Smooth muscle cell (in vitro differentiated cells): ENCODE measurements at regions not wholly inside any gene's neighbourhood (a gene's known extent, or its start where the extent isn't known, plus 50 kb on each side); places are given as distances from the start of the nearest gene placed in this dataset.

Source experiments
- DNase-seq: peaks from one replicate; lab custom pipeline; 2025; ENCODE audit not compliant: unreplicated experiment; lab: John Stamatoyannopoulos, UW
- H2AFZ ChIP-seq: fragments of 200-600 bp; sonication (generic); 2 replicates; pipeline ENCODE4 v1.6.0; 2016; ENCODE audit warnings: antibody characterized with exemption, low read depth, mild to moderate bottlenecking
- H3F3A ChIP-seq: fragments of 200-600 bp; sonication (generic); 2 replicates; pipeline ENCODE4 v1.6.0; 2017; ENCODE audit warnings: antibody characterized with exemption, low read depth
- H3K27ac ChIP-seq: fragments of 200-600 bp; sonication (generic); 2 replicates; pipeline ENCODE4 v1.5.1; 2016; ENCODE audit warnings: low read depth, mild to moderate bottlenecking
- H3K27me3 ChIP-seq: fragments of 200-600 bp; sonication (generic); 2 replicates; pipeline ENCODE4 v1.6.1; 2016; ENCODE audit warnings: low read depth, mild to moderate bottlenecking
- H3K36me3 ChIP-seq: fragments of 200-600 bp; sonication (generic); 2 replicates; pipeline ENCODE4 v1.5.1; 2016; ENCODE audit warnings: low read depth
- H3K4me1 ChIP-seq: fragments of 200-600 bp; sonication (generic); 2 replicates; pipeline ENCODE4 v1.5.1; 2016; ENCODE audit warnings: low read depth
- H3K4me2 ChIP-seq: fragments of 200-600 bp; sonication (generic); 2 replicates; pipeline ENCODE4 v1.6.0; 2016; ENCODE audit warnings: mild to moderate bottlenecking
- H3K4me3 ChIP-seq: fragments of 200-600 bp; sonication (generic); 2 replicates; pipeline ENCODE4 v1.5.1; 2016; ENCODE audit warnings: mild to moderate bottlenecking
- H3K79me2 ChIP-seq: fragments of 200-600 bp; sonication (generic); 2 replicates; pipeline ENCODE4 v1.6.0; 2016; ENCODE audit warnings: low read depth, mild to moderate bottlenecking
- H3K9ac ChIP-seq: fragments of 200-600 bp; sonication (generic); 2 replicates; pipeline ENCODE4 v1.6.0; 2016; ENCODE audit warnings: low read depth
- H3K9me3 ChIP-seq: fragments of 200-600 bp; sonication (generic); replicated peaks from 2 replicates; pipeline ENCODE4 v1.5.1; 2016; ENCODE audit warnings: low read depth
- H4K20me1 ChIP-seq: fragments of 200-600 bp; sonication (generic); 2 replicates; pipeline ENCODE4 v1.6.0; 2016; ENCODE audit warnings: low read depth
- WGBS: methylation state at CpG from one replicate; pipeline ENCODE4 v1.1.7; 2016; ENCODE audit warnings: low lambda C conversion rate; 5-methylcytosine and 5-hydroxymethylcytosine counted together
- TF ChIP-seq, protein P1 (sequence below): fragments of 200-600 bp; sonication (generic); IDR thresholded peaks from 2 replicates; pipeline ENCODE4 v1.5.1; 2017; ENCODE audit warnings: borderline replicate concordance, mild to moderate bottlenecking, antibody characterized with exemption; ENCODE audit not compliant: insufficient read depth, poor library complexity, severe bottlenecking

- Histone ChIP-seq H3K79me2 (no peaks in the 10 kb centered on the region), H2AFZ (no peak overlapping the region), H3K27me3 (no peaks in the 10 kb centered on the region), H3K9ac (no peak overlapping the region), H3K4me3 (no peak overlapping the region), H3K9me3 (no peaks in the 10 kb centered on the region), H3K27ac (no peak overlapping the region), H4K20me1 (no peaks in the 10 kb centered on the region), H3K4me2 (no peak overlapping the region), H3K4me1 (no peaks in the 10 kb centered on the region), H3K36me3 (no peaks in the 10 kb centered on the region), H3F3A (no peaks in the 10 kb centered on the region)
- no peak for DNase-seq
- TF ChIP-seq, protein P1, sequence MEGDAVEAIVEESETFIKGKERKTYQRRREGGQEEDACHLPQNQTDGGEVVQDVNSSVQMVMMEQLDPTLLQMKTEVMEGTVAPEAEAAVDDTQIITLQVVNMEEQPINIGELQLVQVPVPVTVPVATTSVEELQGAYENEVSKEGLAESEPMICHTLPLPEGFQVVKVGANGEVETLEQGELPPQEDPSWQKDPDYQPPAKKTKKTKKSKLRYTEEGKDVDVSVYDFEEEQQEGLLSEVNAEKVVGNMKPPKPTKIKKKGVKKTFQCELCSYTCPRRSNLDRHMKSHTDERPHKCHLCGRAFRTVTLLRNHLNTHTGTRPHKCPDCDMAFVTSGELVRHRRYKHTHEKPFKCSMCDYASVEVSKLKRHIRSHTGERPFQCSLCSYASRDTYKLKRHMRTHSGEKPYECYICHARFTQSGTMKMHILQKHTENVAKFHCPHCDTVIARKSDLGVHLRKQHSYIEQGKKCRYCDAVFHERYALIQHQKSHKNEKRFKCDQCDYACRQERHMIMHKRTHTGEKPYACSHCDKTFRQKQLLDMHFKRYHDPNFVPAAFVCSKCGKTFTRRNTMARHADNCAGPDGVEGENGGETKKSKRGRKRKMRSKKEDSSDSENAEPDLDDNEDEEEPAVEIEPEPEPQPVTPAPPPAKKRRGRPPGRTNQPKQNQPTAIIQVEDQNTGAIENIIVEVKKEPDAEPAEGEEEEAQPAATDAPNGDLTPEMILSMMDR: no peak
- WGBS: 91% methylated on average over 4 of the region's 5 CpGs
Measured at GRCh38 chr12:115243933-115244628, 560.1 kb upstream of the TBX3 start.

GRCh38 chr12:115240251-115240650 is 556.3 kb upstream of the TBX3 start:
- WGBS: 57% methylated on average over 1 of the region's 1 CpG
- Histone ChIP-seq H3F3A (no peaks in the 10 kb centered on the region), H3K27ac (no peak overlapping the region), H3K4me2 (no peak overlapping the region), H3K36me3 (no peaks in the 10 kb centered on the region), H2AFZ (no peak overlapping the region), H4K20me1 (no peaks in the 10 kb centered on the region), H3K27me3 (no peaks in the 10 kb centered on the region), H3K4me3 (no peak overlapping the region), H3K9me3 (no peaks in the 10 kb centered on the region), H3K9ac (no peak overlapping the region), H3K79me2 (no peaks in the 10 kb centered on the region), H3K4me1 (no peaks in the 10 kb centered on the region)
- TF ChIP-seq, protein P1: no peak
- DNase-seq: no peak

DNA sequence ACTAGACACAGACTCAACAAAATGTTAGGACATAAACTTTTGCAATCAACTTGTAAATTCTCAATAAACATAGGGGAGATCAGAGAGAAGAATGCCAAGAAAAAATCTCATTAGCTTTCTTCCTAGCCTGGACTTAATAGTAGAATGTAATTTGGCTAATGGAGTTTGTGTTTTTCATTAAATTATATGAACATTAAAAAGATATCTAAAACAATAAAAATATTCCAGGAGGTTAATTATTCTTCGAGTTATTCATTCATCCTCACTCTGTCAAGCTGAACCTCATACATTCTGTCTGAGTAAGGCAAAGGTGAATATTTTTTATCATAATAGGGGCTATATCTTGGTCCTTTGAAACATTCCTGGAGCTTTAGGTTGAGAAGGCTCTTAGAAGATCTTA is 551.9 kb upstream of the TBX3 start:
- DNase-seq: no peak
- Histone ChIP-seq H3K9ac (no peak overlapping the region), H2AFZ (no peak overlapping the region), H4K20me1 (no peaks in the 10 kb centered on the region), H3K4me1 (peaks cover 7% of the 10 kb centered on the region), H3F3A (peaks cover 11% of the 10 kb centered on the region), H3K9me3 (no peaks in the 10 kb centered on the region), H3K79me2 (no peaks in the 10 kb centered on the region), H3K36me3 (no peaks in the 10 kb centered on the region), H3K4me2 (no peak overlapping the region), H3K27me3 (no peaks in the 10 kb centered on the region), H3K27ac (no peak overlapping the region), H3K4me3 (no peak overlapping the region)
- TF ChIP-seq, protein P1: no peak
- whole genome bisulfite sequencing: 0% methylated on average over 1 of the region's 1 CpG
